ENCODE measurements at regions not wholly inside any gene's neighbourhood (a gene's known extent, or its start where the extent isn't known, plus 50 kb on each side); places are given as distances from the start of the nearest gene placed in this dataset.

DNA sequence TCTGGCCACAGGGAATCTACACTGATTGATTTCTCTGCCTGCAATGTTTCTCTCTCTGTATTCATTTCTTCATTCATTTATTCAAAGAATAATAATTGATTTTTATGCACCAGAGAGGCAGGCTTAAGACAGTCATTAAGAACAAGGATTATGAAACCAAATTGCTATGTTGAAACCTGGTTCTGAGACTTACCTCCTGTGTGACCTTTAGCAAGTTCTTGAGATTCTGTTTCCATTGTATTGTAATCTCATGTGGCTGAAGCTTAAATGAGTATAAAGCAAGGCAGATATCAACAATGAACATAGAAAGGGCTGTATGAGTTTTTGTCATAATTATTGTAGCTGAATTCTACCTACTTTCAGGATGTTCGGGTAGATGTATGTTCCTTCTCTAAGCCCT, 129.6 kb upstream of the GRIA1 start:
- TF ChIP-seq, protein P1, sequence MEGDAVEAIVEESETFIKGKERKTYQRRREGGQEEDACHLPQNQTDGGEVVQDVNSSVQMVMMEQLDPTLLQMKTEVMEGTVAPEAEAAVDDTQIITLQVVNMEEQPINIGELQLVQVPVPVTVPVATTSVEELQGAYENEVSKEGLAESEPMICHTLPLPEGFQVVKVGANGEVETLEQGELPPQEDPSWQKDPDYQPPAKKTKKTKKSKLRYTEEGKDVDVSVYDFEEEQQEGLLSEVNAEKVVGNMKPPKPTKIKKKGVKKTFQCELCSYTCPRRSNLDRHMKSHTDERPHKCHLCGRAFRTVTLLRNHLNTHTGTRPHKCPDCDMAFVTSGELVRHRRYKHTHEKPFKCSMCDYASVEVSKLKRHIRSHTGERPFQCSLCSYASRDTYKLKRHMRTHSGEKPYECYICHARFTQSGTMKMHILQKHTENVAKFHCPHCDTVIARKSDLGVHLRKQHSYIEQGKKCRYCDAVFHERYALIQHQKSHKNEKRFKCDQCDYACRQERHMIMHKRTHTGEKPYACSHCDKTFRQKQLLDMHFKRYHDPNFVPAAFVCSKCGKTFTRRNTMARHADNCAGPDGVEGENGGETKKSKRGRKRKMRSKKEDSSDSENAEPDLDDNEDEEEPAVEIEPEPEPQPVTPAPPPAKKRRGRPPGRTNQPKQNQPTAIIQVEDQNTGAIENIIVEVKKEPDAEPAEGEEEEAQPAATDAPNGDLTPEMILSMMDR (IDR thresholded peaks at IDR 0.05; ENCODE audit: insufficient read depth, low read depth, low read length): no peak
- no peak for TF ChIP-seq EZH2 (IDR thresholded peaks at IDR 0.05; ENCODE audit: insufficient read depth, low read length)

All from astrocyte (in vitro differentiated cells and primary cell).